Thyroid gland (tissue), 4 donors: ENCODE measurements at regions not wholly inside any gene's neighbourhood (a gene's known extent, or its start where the extent isn't known, plus 50 kb on each side); places are given as distances from the start of the nearest gene placed in this dataset.

Source experiments
- CTCF ChIP-seq, 6 experiments: fragments of 200-600 bp in 3 of 6; fragments of 450-650 bp in 3 of 6; sonication (generic) in 3 of 6; IDR thresholded peaks; one replicate each; pipeline ENCODE4 v1.5.1; 2016 to 2019; ENCODE audit warnings: antibody characterized with exemption in 6 of 6, mild to moderate bottlenecking in 2 of 6, inconsistent platforms in 1 of 6, moderate library complexity in 1 of 6
- POLR2A ChIP-seq, 2 donors: fragments of 450-650 bp; IDR thresholded peaks; one replicate each; pipeline ENCODE4 v1.6.1; 2017; ENCODE audit warnings: antibody characterized with exemption in 2 of 2, mild to moderate bottlenecking in 2 of 2, moderate library complexity in 1 of 2

- no peak for TF ChIP-seq POLR2A (IDR thresholded peaks at IDR 0.05)
- TF ChIP-seq CTCF (IDR thresholded peaks at IDR 0.05): no peak
Observed at GRCh38 chr1:94334764-94335163, 83.4 kb upstream of the ABCD3 start.
